HepG2 (cell line): ENCODE measurements at regions not wholly inside any gene's neighbourhood (a gene's known extent, or its start where the extent isn't known, plus 50 kb on each side); places are given as distances from the start of the nearest gene placed in this dataset.

Source experiments
- ATAC-seq: fragments of 200-7000 bp; cut with Tn5 transposase; 3 replicates; pipeline ENCODE4 v1.9.1; 2020; ENCODE audit warnings: mild to moderate bottlenecking, moderate library complexity
- BruUV-seq: library from RNA; stranded (reverse); fragments of 400-500 nt; replicated peaks from 2 replicates; lab custom pipeline; 2021; lab: Mats Ljungman, UMichigan
- CTCF ChIA-PET: fragments of 300-600 bp; formaldehyde crosslinking; extraction: SDS; loops from one replicate; lab custom pipeline; 2021; ENCODE audit warnings: low total read pairs, inconsistent platforms, low intra/inter-chr PET ratio; lab: Yijun Ruan, JAX
- POLR2A ChIA-PET: fragments of 350-600 bp; sonication (Branson Sonifier 250); formaldehyde crosslinking; loops from one replicate; lab custom pipeline; 2020; ENCODE audit warnings: antibody characterized with exemption, inconsistent platforms; lab: Yijun Ruan, JAX
- DNase-seq: peaks from one replicate; pipeline ENCODE4 v3.0.0-alpha.2; 2015; ENCODE audit warnings: low spot score
- FAIRE-seq: peaks from 3 replicates; lab custom pipeline; 2011; peaks lifted over from hg19 to GRCh38; lab: Jason Lieb, UNC
- H2AFZ ChIP-seq: one replicate; pipeline ENCODE4 v1.6.1; 2011; ENCODE audit warnings: low read length, inconsistent platforms
- H3K27ac ChIP-seq: fragments of 300-600 bp; 3 replicates; pipeline ENCODE4 v1.8.0; 2011; ENCODE audit warnings: mixed run types, mild to moderate bottlenecking, mixed read lengths, low read length, inconsistent platforms; ENCODE audit not compliant: insufficient read depth; ENCODE audit errors: extremely low read length
- H3K27me3 ChIP-seq, 2 experiments: fragments of 200-600 bp in 1 of 2; 2 replicates in 1 of 2; 3 replicates in 1 of 2; pipeline versions ENCODE4 v1.6.0 to v1.8.0; 2011; ENCODE audit warnings: low read length in 2 of 2, mild to moderate bottlenecking in 2 of 2, moderate library complexity in 2 of 2, inconsistent platforms in 1 of 2; ENCODE audit not compliant: insufficient read depth in 2 of 2, control insufficient read depth in 1 of 2
- H3K36me3 ChIP-seq, 2 experiments: fragments of 200-600 bp in 1 of 2; replicated peaks in 1 of 2; 2 replicates in 1 of 2; 3 replicates in 1 of 2; pipeline versions ENCODE4 v1.5.1 to v1.8.0; 2011; ENCODE audit warnings: low read length in 2 of 2, inconsistent platforms in 1 of 2; ENCODE audit not compliant: insufficient read depth in 2 of 2, control insufficient read depth in 1 of 2
- H3K4me1 ChIP-seq: 2 replicates; pipeline ENCODE4 v1.5.1; 2012; ENCODE audit warnings: low read length, inconsistent platforms; ENCODE audit not compliant: insufficient read depth
- H3K4me2 ChIP-seq: 2 replicates; pipeline ENCODE4 v1.6.0; 2011; ENCODE audit warnings: low read depth, low read length, inconsistent platforms
- H3K4me3 ChIP-seq, 3 experiments: fragments of 200-600 bp in 1 of 3; sonication (generic), shearing (Covaris generic) in 1 of 3; replicated peaks in 1 of 3; 2 replicates each; pipeline ENCODE4 v1.5.1; 2011 to 2016; ENCODE audit warnings: low read length in 3 of 3, inconsistent platforms in 2 of 3, low read depth in 2 of 3, mild to moderate bottlenecking in 2 of 3, control low read depth in 1 of 3, mixed read lengths in 1 of 3; ENCODE audit not compliant: insufficient read depth in 1 of 3
- H3K79me2 ChIP-seq: one replicate; pipeline ENCODE4 v1.6.1; 2011; ENCODE audit warnings: low read length, inconsistent platforms; ENCODE audit not compliant: insufficient read depth
- H3K9ac ChIP-seq: 2 replicates; pipeline ENCODE4 v1.6.0; 2011; ENCODE audit warnings: mild to moderate bottlenecking, low read depth, low read length, inconsistent platforms; ENCODE audit not compliant: insufficient read depth
- H3K9me3 ChIP-seq: 2 replicates; pipeline ENCODE4 v1.5.1; 2012; ENCODE audit warnings: mild to moderate bottlenecking, low read length
- H4K20me1 ChIP-seq: 2 replicates; pipeline ENCODE4 v1.6.0; 2011; ENCODE audit warnings: inconsistent platforms, mild to moderate bottlenecking, low read length, moderate library complexity; ENCODE audit not compliant: insufficient read depth
- ASH2L ChIP-seq: fragments of 300-600, 200-600 bp; sonication (generic); IDR thresholded peaks from 2 replicates; pipeline ENCODE4 v1.7.0; 2017; ENCODE audit warnings: low read depth, mild to moderate bottlenecking, moderate library complexity, mixed read lengths, low read length; ENCODE audit not compliant: insufficient read length
- CREB1 ChIP-seq, 2 experiments: fragments of 450-650 bp in 1 of 2; IDR thresholded peaks; 2 replicates each; pipeline ENCODE4 v1.6.1; 2016 to 2017; ENCODE audit warnings: control low read depth in 1 of 2, mild to moderate bottlenecking in 1 of 2, missing compliant biosample characterization in 1 of 2, missing genetic modification characterization in 1 of 2
- KDM5A ChIP-seq: fragments of 200-600 bp; sonication (generic); IDR thresholded peaks from 2 replicates; pipeline ENCODE4 v1.7.0; 2018; ENCODE audit warnings: antibody characterized with exemption, mild to moderate bottlenecking, low read length, borderline replicate concordance
- TBX3 ChIP-seq: fragments of 450-650 bp; IDR thresholded peaks from 2 replicates; pipeline ENCODE4 v1.6.1; 2017; ENCODE audit warnings: antibody characterized with exemption, mild to moderate bottlenecking, inconsistent platforms, borderline replicate concordance
- ZNF101 ChIP-seq: sonication (generic); formaldehyde crosslinking; IDR thresholded peaks from 2 replicates; pipeline ENCODE4 v1.4.0; 2020; ENCODE audit warnings: mild to moderate bottlenecking, low read depth, missing genetic modification reagents, borderline replicate concordance
- ZNF138 ChIP-seq: sonication (generic); formaldehyde crosslinking; IDR thresholded peaks from 2 replicates; pipeline ENCODE4 v1.5.0; 2020; ENCODE audit warnings: mild to moderate bottlenecking, low read depth, missing genetic modification reagents
- WGBS: methylation state at CpG from one replicate; pipeline ENCODE4 v1.1.6; 2017; ENCODE audit warnings: low lambda C conversion rate; 5-methylcytosine and 5-hydroxymethylcytosine counted together
- in situ Hi-C: cut with HindIII; loops from 2 replicates; pipeline ENCODE4 v1.10.0; 2017; ENCODE audit warnings: low pct_unique_long_range_greater_than_20kb; ENCODE audit not compliant: extremely low pct_ligation_motif_present
- intact Hi-C: fragments of 100-400 bp; cut with micrococcal nuclease; formaldehyde crosslinking; loops from one replicate; pipeline ENCODE4 v1.10.0; 2022; ENCODE audit not compliant: unreplicated experiment
- TF ChIP-seq, protein P1 (sequence below): sonication (generic); formaldehyde crosslinking; IDR thresholded peaks from 2 replicates; pipeline ENCODE4 v1.4.0; 2020; ENCODE audit warnings: missing genetic modification reagents
- TF ChIP-seq, protein P2 (sequence below): sonication (generic); formaldehyde crosslinking; IDR thresholded peaks from 2 replicates; pipeline ENCODE4 v1.8.1; 2023; ENCODE audit warnings: mild to moderate bottlenecking, missing genetic modification reagents, borderline replicate concordance
- TF ChIP-seq, protein P3 (sequence below): sonication (generic); formaldehyde crosslinking; IDR thresholded peaks from 2 replicates; pipeline ENCODE4 v1.8.1; 2023; ENCODE audit warnings: missing genetic modification reagents, mild to moderate bottlenecking, borderline replicate concordance

DNA sequence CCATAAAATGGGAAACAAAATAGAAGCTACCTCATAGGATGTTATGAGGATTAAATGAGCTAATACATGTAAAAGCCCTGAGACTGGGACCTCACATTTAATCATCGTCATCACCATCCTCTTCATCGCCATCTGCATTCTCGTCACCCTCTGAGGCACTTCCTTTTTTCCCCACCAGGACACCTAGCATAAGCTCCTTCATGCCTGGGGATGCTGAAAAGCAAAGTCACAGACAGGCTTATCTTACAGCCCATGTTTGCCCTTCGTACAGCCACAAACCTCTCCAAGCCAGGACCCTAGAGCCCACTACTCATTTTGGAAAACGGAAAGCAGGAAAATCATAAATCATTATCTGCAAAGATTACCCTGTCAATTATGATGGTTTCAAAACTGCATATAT lies 249.6 kb downstream of the GPAM start:
- no peak overlapping the region for H3K27ac ChIP-seq
- FAIRE-seq, result no peak
- no peak for DNase-seq
- H3K9me3 ChIP-seq, result no peaks in the 10 kb centered on the region
- no peak for ATAC-seq
- ChIA-PET CTCF (no interaction called here), POLR2A (no interaction called here)
- H3K27me3 ChIP-seq, result no peaks in the 10 kb centered on the region; a peak in 1 of 5 replicates
- no peak overlapping the region for H3K9ac ChIP-seq
- H3K4me3 ChIP-seq, result no peak overlapping the region
- H3K79me2 ChIP-seq, result no peaks in the 10 kb centered on the region
- no peak overlapping the region for H3K4me2 ChIP-seq
- no peaks in the 10 kb centered on the region for H3K4me1 ChIP-seq
- no peak for TF ChIP-seq ASH2L
- peak; percentile 35; the same call in 1 of the 2 replicates for TF ChIP-seq CREB1 (IDR thresholded peaks at IDR 0.05)
- TF ChIP-seq CREB1 (CRISPR knock-in tag; IDR thresholded peaks at IDR 0.05), result no peak
- no peak for TF ChIP-seq KDM5A
- no peak overlapping the region for H2AFZ ChIP-seq
- WGBS, result 33% methylated on average over 5 of the region's 5 CpGs
- in situ Hi-C loops, result no loop called here
- H4K20me1 ChIP-seq, result no peaks in the 10 kb centered on the region
- no peaks in the 10 kb centered on the region for H3K36me3 ChIP-seq
- intact Hi-C loops, result no loop called here
- BruUV-seq, result no TSS peak

DNA sequence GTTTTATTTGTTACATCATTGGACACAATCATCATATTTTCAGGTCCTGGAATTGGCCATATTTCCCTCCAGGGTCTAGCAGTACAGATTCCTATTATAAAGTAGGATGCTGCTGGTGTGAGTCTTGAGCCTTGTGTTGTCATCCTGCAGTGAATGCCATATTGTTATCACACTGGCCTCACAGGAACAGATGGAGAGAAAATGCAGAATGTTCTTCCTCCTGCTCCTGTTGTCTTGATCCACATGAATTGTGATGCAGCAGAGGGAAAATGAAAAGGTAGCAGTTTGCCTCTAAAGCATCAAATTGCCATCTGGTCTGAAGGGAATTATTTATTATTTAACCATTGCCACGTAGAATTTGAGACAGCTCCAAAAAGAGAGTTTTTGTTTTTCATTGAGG lies 248.6 kb downstream of the GPAM start:
- ATAC-seq (no peak), FAIRE-seq (no peak), DNase-seq (no peak)
- Histone ChIP-seq H3K9ac (no peak overlapping the region), H3K36me3 (no peaks in the 10 kb centered on the region), H3K4me1 (no peaks in the 10 kb centered on the region), H3K27me3 (no peaks in the 10 kb centered on the region; a peak in 1 of 5 replicates), H3K4me2 (no peak overlapping the region), H3K27ac (no peak overlapping the region), H2AFZ (no peak overlapping the region), H3K4me3 (no peak overlapping the region), H3K9me3 (no peaks in the 10 kb centered on the region), H3K79me2 (no peaks in the 10 kb centered on the region), H4K20me1 (no peaks in the 10 kb centered on the region)
- intact Hi-C loops (no loop called here), in situ Hi-C loops (no loop called here)
- no TSS peak for BruUV-seq
- ChIA-PET POLR2A (no interaction called here), CTCF (no interaction called here)
- 0% methylated on average over 1 of the region's 1 CpG for WGBS
- TF ChIP-seq ZNF138 (CRISPR knock-in tag), result no peak
- TF ChIP-seq, protein P1, sequence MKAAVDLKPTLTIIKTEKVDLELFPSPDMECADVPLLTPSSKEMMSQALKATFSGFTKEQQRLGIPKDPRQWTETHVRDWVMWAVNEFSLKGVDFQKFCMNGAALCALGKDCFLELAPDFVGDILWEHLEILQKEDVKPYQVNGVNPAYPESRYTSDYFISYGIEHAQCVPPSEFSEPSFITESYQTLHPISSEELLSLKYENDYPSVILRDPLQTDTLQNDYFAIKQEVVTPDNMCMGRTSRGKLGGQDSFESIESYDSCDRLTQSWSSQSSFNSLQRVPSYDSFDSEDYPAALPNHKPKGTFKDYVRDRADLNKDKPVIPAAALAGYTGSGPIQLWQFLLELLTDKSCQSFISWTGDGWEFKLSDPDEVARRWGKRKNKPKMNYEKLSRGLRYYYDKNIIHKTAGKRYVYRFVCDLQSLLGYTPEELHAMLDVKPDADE (CRISPR knock-in tag), result no peak
- TF ChIP-seq, protein P2, sequence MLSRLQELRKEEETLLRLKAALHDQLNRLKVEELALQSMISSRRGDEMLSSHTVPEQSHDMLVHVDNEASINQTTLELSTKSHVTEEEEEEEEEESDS (CRISPR knock-in tag), result no peak
- TF ChIP-seq TBX3, result no peak
- no peak for TF ChIP-seq ZNF101
- TF ChIP-seq, protein P3, sequence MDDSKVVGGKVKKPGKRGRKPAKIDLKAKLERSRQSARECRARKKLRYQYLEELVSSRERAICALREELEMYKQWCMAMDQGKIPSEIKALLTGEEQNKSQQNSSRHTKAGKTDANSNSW (CRISPR knock-in tag), result no peak
